HUES6 (cell line): ENCODE measurements at regions not wholly inside any gene's neighbourhood (a gene's known extent, or its start where the extent isn't known, plus 50 kb on each side); places are given as distances from the start of the nearest gene placed in this dataset.

Experiments used
- H3K27ac ChIP-seq: 2 replicates; pipeline ENCODE4 v1.7.0; 2013; ENCODE audit warnings: low read depth, mild to moderate bottlenecking, low read length, inconsistent platforms
- H3K27me3 ChIP-seq: 2 replicates; pipeline ENCODE4 v1.6.1; 2013; ENCODE audit warnings: low read length; ENCODE audit not compliant: control insufficient read depth, insufficient read depth
- H3K36me3 ChIP-seq: 2 replicates; pipeline ENCODE4 v1.6.1; 2013; ENCODE audit warnings: low read length; ENCODE audit not compliant: control insufficient read depth, insufficient read depth
- H3K4me1 ChIP-seq: 2 replicates; pipeline ENCODE4 v1.6.1; 2013; ENCODE audit warnings: low read length; ENCODE audit not compliant: control insufficient read depth, insufficient read depth
- H3K4me3 ChIP-seq: 2 replicates; pipeline ENCODE4 v1.5.1; 2013; ENCODE audit warnings: low read depth, low read length
- H3K9ac ChIP-seq: one replicate; pipeline ENCODE4 v1.6.1; 2013; ENCODE audit warnings: mild to moderate bottlenecking, low read length
- H3K9me3 ChIP-seq: 2 replicates; pipeline ENCODE4 v1.6.1; 2013; ENCODE audit warnings: low read depth, low read length; ENCODE audit not compliant: control insufficient read depth, insufficient read depth

DNA sequence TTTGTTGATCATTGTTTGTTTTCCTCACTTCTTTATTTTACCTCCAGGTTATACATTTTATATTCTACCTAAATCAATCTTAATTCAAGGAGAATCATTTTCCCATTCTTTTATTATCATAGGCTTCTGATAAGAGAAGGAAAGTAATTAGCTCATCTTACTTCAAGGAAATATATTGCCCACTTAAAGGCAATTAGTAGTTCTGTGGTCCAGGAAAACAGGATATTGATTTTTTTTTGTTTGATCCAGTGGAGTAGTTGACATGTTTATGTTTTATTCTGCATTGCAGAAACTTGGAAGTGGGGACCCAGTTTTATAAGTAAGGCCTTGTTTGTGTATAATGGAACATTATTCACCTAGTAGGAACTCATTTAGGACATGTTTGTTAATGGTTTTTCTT, 390.6 kb downstream of the NDFIP2 start:
- peaks cover 7% of the 10 kb centered on the region for H3K9me3 ChIP-seq
- no peak overlapping the region for H3K4me3 ChIP-seq
- no peaks in the 10 kb centered on the region; the same call in 1 of the 2 replicates for H3K36me3 ChIP-seq
- H3K27ac ChIP-seq, result no peak overlapping the region
- no peak overlapping the region for H3K9ac ChIP-seq
- no peaks in the 10 kb centered on the region for H3K27me3 ChIP-seq
- peaks cover 28% of the 10 kb centered on the region for H3K4me1 ChIP-seq

DNA sequence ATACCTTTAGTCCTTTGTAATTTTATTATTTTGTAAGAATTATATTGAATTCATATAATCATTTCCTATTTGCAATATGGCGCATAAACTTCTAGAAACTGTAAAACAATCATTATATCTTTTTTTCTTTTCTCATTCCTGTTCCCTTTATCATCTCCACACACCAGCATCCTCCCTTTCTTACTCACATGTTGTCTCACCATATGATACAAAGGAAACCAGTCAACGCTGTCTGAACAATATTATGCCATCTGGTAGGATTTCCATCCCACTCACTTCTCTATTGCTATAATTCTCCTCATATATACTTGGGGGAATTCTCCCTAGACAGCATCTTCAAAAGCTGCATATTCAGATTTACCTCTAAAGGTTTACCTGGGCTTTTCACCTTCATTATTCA, 389.8 kb downstream of the NDFIP2 start:
- H3K4me1 ChIP-seq, result peaks cover 28% of the 10 kb centered on the region
- no peak overlapping the region for H3K4me3 ChIP-seq
- H3K27me3 ChIP-seq, result no peaks in the 10 kb centered on the region
- no peak overlapping the region for H3K27ac ChIP-seq
- no peaks in the 10 kb centered on the region; the same call in 1 of the 2 replicates for H3K36me3 ChIP-seq
- no peaks in the 10 kb centered on the region; the same call in 1 of the 2 replicates for H3K9me3 ChIP-seq
- no peak overlapping the region for H3K9ac ChIP-seq

DNA sequence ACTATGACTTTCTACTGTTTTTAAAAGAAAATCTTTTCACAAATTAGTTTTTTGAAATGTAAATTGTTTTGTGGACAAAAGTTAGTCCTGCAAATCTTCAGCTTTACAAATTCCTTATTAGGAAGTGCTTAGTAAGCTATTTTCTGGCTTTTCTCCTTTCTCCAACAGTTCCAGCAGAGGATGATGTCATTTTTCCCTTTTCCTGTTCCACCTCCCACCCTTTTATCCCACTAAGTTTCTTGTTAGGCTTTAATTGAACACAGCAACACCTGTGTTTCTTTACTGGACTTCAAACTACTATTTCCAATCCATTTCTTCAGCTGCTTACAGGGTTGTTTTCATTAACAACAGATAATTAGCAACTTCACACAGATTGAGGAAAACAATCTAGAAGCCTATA, 389.2 kb downstream of the NDFIP2 start:
- Histone ChIP-seq H3K9me3 (no peaks in the 10 kb centered on the region), H3K36me3 (no peaks in the 10 kb centered on the region; the same call in 1 of the 2 replicates), H3K27ac (peak overlapping the region; percentile 78), H3K4me3 (no peak overlapping the region), H3K27me3 (no peaks in the 10 kb centered on the region), H3K4me1 (peaks cover 28% of the 10 kb centered on the region), H3K9ac (peak overlapping the region; percentile 56)

DNA sequence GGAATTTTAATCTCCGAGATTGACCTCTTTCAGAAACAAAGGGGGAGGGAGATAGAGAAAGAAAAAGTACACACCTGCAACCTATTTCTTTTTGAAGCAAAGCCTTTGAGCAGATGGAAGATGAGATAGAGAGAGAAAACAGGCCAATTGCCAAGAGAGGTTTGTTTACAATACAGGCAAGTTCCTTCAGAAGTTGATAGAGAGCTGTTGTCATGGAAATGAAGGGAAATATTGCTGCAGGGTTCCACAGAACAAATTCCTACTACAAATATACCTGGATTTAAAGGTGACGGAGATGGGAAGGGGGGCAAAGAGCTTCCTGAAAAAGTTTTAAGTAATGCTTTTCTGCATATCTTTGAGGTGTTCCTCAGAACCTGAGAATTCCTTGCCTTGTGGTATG, 388.4 kb downstream of the NDFIP2 start:
- Histone ChIP-seq H3K4me1 (peaks cover 28% of the 10 kb centered on the region), H3K27ac (peak overlapping the region; percentile 78), H3K4me3 (0 out of 2 replicates have a peak overlapping the region, but pooled peaks have one; percentile 1), H3K9ac (peak overlapping the region; percentile 56), H3K27me3 (no peaks in the 10 kb centered on the region), H3K36me3 (no peaks in the 10 kb centered on the region; the same call in 1 of the 2 replicates), H3K9me3 (no peaks in the 10 kb centered on the region)

DNA sequence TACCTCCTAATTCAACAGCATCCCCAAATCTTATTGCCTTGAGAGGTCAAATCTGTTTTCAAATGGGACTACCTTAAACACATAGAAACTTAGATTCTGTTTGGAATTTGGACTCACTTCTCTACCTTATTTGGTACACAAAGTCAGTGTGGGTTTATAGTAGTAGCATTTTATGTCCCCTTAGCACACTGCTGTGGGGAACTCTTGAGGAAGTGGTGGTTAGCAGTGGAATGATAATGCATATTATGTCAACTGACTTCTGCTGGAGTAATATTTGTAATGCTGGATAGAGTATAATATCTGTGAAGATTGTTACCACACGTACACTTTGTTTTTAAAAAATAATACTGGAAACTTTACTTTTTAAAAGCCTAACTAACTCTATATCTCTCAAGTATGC, 386.3 kb downstream of the NDFIP2 start:
- no peak overlapping the region for H3K9ac ChIP-seq
- no peak overlapping the region for H3K27ac ChIP-seq
- peaks cover 24% of the 10 kb centered on the region for H3K4me1 ChIP-seq

DNA sequence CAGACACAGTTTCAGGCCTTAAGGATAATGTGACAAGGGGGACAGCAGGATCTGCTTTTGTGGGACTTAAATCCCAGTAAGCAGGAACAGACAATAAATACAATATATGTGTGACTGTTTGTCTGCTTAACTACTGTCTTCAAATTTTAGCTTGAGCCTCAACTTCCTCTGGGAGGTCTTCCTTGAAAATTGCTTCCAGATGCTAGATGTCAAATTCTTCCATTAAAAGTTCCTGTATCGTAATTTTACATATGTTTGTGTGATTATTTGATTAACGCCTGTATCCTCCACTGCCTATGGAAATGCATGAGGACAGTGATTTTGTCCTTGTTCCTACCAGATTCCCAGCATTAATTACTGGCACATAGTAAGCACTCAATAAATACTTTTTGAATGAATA, 385.5 kb downstream of the NDFIP2 start:
- H3K9me3 ChIP-seq, result no peaks in the 10 kb centered on the region
- no peak overlapping the region for H3K4me3 ChIP-seq
- H3K27me3 ChIP-seq, result no peaks in the 10 kb centered on the region
- peaks cover 20% of the 10 kb centered on the region for H3K4me1 ChIP-seq
- H3K27ac ChIP-seq, result no peak overlapping the region
- no peak overlapping the region for H3K9ac ChIP-seq
- no peaks in the 10 kb centered on the region; the same call in 1 of the 2 replicates for H3K36me3 ChIP-seq

More for the DNA sequence above, 386.3 kb downstream of the NDFIP2 start:
- no peaks in the 10 kb centered on the region for H3K27me3 ChIP-seq
- H3K4me3 ChIP-seq, result no peak overlapping the region
- no peaks in the 10 kb centered on the region for H3K9me3 ChIP-seq
- H3K36me3 ChIP-seq, result no peaks in the 10 kb centered on the region; the same call in 1 of the 2 replicates

DNA sequence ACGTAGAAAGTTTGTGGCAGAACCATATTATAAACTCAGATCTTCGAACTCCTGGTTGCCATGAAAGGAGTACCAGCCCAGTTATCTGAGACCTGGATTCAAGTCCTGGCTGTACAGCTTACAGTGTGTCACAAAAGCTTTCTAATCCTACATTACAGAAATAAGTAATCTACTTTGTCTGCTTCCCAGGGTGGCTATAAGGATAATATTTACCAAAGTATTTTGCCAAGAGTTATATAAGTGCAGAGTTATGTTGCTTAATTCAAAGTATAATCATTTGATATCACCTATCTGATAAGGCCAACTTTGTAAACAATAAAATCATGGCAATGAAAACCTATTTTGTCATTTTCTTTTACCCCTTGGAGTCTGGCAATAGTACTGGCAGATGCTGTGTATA, 381.6 kb downstream of the NDFIP2 start:
- H3K4me3 ChIP-seq, result no peak overlapping the region
- no peaks in the 10 kb centered on the region; the same call in 1 of the 2 replicates for H3K4me1 ChIP-seq
- H3K9ac ChIP-seq, result no peak overlapping the region
- no peak overlapping the region for H3K27ac ChIP-seq
- no peaks in the 10 kb centered on the region for H3K27me3 ChIP-seq
- no peaks in the 10 kb centered on the region; the same call in 1 of the 2 replicates for H3K36me3 ChIP-seq
- no peaks in the 10 kb centered on the region for H3K9me3 ChIP-seq

DNA sequence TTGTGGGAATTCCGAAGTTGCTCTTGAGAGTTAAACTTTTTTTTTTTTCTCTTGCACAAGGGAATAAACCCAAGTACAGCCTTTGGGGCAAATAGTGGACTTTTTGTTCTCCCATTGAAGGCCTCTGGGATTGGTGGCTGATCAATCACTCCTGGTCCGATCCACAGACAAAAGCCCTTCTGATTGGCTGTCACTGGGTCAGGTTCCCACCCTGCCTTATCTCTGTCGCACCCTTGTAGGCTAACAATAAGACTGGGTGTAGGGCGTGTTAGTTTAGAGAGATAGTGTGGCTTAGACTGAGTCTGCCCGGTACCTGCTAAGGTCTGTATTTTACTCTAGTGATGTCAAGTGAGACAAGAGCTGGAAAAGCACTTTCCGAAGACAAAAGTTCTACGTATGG, 380.8 kb downstream of the NDFIP2 start:
- Histone ChIP-seq H3K4me1 (no peaks in the 10 kb centered on the region; the same call in 1 of the 2 replicates), H3K4me3 (no peak overlapping the region), H3K9ac (no peak overlapping the region)

DNA sequence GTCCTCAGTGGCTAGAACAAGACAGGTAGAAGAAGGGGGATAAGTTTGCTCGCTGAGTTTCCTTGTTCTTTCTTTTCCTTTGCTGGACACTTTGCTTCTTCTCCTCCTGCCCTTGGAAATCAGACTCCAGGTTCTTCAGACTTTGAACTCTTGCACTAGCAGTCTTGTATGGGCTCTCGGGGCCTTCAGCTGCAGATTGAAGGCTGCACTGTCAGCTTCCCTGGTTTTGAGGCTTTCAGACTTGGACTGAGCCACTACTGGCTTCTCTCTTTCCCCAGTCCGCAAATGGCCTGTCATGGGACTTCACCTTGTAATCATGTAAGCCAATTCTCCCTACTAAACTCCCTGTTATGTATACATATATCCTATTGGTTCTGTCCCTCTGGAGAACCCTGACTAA, 379.8 kb downstream of the NDFIP2 start:
- H3K4me1 ChIP-seq, result no peaks in the 10 kb centered on the region; the same call in 1 of the 2 replicates
- H3K9ac ChIP-seq, result no peak overlapping the region
- no peaks in the 10 kb centered on the region for H3K27me3 ChIP-seq
- peak overlapping the region; percentile 65; the same call in 1 of the 2 replicates for H3K27ac ChIP-seq
- H3K36me3 ChIP-seq, result no peaks in the 10 kb centered on the region
- H3K4me3 ChIP-seq, result no peak overlapping the region
- H3K9me3 ChIP-seq, result no peaks in the 10 kb centered on the region; the same call in 1 of the 2 replicates

More for the DNA sequence above, 380.8 kb downstream of the NDFIP2 start:
- H3K27ac ChIP-seq, result no peak overlapping the region
- no peaks in the 10 kb centered on the region for H3K27me3 ChIP-seq
- H3K9me3 ChIP-seq, result no peaks in the 10 kb centered on the region; the same call in 1 of the 2 replicates
- no peaks in the 10 kb centered on the region for H3K36me3 ChIP-seq

DNA sequence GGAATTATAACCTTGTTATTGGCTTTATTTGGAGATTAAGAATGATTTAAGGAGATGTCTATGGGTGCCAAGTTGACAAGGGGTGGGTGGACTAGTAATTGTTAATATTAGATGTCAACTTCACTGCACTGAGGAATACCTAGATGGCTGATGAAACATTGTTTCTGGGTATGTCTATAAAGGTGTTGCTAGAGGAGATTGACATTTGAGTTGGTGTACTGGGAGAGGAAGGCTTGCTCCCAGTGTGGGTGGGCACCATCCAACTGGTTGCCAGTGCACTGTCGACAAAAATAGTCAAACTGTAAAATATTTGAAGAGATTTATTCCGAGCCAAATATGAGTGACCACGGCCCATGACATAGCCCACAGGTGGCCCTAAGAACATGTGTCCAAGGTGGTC, 378.8 kb downstream of the NDFIP2 start:
- no peak overlapping the region for H3K9ac ChIP-seq
- no peaks in the 10 kb centered on the region for H3K27me3 ChIP-seq
- H3K4me1 ChIP-seq, result no peaks in the 10 kb centered on the region; the same call in 1 of the 2 replicates
- no peaks in the 10 kb centered on the region; the same call in 1 of the 2 replicates for H3K9me3 ChIP-seq
- H3K27ac ChIP-seq, result peak overlapping the region; percentile 57; the same call in 1 of the 2 replicates
- no peak overlapping the region for H3K4me3 ChIP-seq
- H3K36me3 ChIP-seq, result no peaks in the 10 kb centered on the region

DNA sequence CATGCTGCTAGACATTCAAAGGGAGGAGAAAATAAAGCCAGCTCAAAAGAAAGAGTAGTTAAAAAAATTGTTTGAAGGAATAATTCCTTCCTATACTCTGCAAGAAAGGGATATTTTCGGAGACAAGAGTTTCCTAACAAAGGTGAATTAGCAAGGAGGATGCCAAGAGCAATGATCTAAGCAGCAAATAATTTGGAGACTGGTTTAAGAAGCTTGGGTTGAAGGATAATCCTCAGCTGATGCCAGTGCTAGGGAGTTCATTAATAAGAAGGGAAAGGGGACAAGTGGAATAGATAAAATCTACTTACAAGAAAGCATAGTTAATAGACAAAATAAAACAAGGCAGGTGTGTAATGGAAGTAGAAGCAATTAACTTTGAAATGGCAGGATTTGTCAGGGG, 372.3 kb downstream of the NDFIP2 start:
- Histone ChIP-seq H3K4me1 (no peaks in the 10 kb centered on the region; the same call in 1 of the 2 replicates), H3K27me3 (no peaks in the 10 kb centered on the region), H3K4me3 (no peak overlapping the region), H3K9ac (no peak overlapping the region), H3K36me3 (no peaks in the 10 kb centered on the region), H3K27ac (no peak overlapping the region), H3K9me3 (no peaks in the 10 kb centered on the region; the same call in 1 of the 2 replicates)
